ENCODE measurements at regions not wholly inside any gene's neighbourhood (a gene's known extent, or its start where the extent isn't known, plus 50 kb on each side); places are given as distances from the start of the nearest gene placed in this dataset.
A peak's percentile ranks its signal among the peaks of the same experiment; 100 is the strongest.

- no peak for DNase-seq
Observed at GRCh38 chr1:10897981-10898728, 101.7 kb upstream of the CASZ1 start.

- DNase-seq, result no peak
Observed at GRCh38 chr1:10898921-10899320, 102.5 kb upstream of the CASZ1 start.

GRCh38 chr1:10899490-10900250 lies 103.2 kb upstream of the CASZ1 start:
- no peak for DNase-seq

DNA sequence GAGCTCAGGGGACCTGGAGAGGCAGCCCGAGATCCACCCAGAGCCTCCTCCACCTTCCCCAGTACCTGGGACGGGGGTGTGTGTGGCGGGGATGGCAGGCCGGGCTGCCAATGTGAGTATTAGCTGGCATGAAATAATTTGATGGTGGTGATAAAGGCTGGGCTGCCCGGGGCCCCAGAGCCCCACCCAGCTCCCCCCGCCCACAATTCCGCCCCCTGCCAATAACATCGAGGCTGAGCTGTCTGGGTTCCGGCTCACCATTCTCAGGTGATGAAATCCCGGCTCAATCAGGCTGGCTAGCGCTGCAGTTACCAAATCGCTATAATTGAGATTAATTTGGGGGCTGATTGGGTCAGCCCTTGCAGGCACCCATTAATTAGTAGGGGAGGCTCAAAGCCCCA lies 103.8 kb upstream of the CASZ1 start:
- no peak for DNase-seq

- no peak for DNase-seq
Observed at GRCh38 chr1:10900691-10901090, 104.2 kb upstream of the CASZ1 start.

- DNase-seq, result no peak
Observed at GRCh38 chr1:10901091-10901890, 104.8 kb upstream of the CASZ1 start.

- no peak for DNase-seq
Observed at GRCh38 chr1:10901891-10902805, 105.7 kb upstream of the CASZ1 start.

DNA sequence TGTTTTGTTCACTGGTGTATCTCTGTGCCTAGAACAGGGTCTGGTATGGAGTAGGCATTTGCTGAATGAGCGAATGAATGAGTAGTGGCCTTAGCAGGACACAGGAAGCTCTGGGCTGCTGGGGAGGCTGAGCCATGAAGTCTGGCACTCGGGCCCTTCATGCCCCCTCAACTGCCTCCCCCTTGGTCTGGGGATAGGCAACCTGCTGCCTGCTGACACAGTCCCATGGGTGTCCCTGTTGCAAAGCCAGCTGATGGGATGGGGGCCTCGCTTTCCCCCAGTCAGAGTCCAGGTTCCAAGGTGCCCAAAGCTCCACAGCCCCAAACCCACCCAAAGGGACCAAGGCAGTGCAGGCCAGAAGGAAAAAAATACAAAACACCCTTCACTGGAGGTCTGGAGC lies 107.0 kb upstream of the CASZ1 start:
- no peak for DNase-seq

DNA sequence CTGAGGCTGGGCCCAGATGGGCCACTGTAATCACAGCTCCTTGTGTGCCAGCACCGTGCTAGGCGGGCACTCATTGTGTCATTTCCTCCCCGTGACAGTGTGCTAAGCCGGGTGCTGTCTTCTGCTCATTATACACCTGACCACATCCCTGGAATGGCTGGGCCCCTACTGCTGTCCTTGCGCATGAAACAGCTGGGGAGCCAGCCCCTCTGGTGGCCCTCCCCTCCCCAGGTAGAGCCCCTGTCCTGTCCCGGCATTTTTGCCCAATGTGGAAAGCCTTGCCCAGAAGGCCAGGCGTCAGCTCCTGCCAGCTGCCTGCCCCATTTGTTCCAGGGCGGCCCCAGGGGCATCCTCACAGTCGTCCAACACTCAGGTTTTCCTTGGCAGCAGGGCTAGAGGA lies 107.4 kb upstream of the CASZ1 start:
- DNase-seq, result no peak

DNA sequence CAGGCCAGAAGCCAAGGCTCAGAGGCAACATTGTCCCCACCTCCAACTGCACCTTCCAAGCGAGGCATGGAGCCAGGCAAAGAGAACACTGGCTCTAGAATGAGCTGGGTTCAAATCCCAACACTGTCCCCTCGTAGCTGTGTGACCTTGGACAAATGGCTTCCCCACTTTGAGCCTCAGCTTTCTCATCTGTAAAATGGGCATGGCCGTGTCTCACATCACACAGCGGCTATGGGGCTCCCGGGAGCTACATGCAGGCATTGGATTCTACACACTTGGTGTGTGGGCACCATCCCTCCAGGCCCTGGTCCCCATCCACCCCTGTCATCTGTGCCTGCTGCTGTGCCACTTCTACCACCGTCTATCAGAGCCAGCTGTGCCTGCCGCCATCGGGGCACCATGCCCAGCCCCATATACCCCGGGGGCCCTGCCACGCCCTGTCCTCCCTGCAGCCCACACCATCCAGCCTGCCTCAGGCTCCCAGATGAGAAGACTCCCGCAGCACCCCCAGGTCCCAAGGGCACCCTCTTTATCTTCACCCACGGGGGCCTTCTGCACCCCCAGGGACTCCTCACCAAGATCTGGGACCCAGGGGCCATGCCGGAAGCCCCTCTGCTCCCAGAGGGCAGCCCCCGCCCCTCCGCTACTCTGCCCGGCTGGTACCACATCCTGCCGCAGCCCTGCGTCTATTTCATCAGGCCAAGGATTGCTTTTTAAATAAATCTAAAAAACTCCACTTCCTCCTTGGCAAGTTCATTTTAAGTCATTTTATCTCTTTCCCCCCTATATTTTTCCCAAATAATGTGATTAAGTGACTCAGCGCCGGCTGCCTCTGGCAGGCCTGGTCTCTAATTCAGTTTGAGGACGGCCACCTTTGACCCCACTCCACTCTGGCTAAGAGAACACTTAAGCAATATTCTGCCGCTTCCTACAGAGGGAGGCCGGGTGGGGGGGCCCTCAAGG lies 107.8 kb upstream of the TARDBP start:
- no peak for DNase-seq

- no peak for DNase-seq
Observed at GRCh38 chr1:10905841-10906655, 106.4 kb upstream of the TARDBP start.

- no peak for DNase-seq
Observed at GRCh38 chr1:10906866-10907519, 105.5 kb upstream of the TARDBP start.

- DNase-seq, result no peak
Observed at GRCh38 chr1:10908266-10908665, 104.2 kb upstream of the TARDBP start.

DNA sequence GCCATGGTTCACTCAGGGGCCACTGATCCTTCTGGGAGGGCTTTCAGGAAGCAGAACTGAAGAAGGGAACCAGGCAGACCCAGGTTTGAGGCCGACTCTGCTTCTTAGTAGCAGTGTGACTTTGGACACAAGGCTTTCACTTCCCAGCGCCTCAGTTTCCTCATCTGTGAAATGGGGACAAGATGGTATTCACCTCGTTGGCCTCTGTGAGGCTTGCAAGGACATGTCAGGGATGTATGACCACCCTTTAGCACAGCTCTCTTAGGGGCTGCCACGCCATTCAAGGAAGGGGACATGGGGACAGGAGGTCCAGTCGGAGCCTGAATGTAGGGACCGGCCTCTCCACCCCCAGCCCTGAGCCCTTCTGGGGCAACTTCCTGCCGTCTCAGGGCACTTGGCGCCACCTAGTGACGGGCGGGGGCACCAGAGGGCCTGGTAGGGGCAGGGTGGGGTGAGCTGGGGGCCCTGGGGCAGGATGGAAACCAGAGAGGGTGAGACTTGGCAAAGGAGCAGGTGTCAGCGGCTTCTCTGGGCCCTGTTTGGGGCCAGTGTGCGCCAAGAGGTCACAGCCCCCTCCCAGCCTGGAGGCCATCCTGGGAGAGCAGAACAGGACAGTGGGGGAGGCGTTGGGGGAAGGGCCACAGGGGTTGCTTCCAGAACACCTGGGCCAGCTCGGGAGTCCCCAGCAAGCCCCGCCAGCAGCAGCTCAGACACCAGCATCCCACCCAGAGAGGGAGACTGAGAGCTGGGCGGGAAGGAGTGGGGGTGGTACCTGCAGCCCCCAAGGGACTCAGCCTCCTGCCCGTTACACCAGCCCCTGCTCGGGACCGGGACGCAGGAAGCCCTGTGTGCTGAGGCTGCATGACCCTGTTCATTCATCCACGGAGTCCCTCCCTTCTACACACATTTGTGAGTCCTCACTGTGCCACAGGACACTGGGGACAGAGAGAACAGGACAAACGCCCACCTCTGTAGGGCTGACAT lies 102.5 kb upstream of the TARDBP start:
- peak; percentile 70 for DNase-seq

DNA sequence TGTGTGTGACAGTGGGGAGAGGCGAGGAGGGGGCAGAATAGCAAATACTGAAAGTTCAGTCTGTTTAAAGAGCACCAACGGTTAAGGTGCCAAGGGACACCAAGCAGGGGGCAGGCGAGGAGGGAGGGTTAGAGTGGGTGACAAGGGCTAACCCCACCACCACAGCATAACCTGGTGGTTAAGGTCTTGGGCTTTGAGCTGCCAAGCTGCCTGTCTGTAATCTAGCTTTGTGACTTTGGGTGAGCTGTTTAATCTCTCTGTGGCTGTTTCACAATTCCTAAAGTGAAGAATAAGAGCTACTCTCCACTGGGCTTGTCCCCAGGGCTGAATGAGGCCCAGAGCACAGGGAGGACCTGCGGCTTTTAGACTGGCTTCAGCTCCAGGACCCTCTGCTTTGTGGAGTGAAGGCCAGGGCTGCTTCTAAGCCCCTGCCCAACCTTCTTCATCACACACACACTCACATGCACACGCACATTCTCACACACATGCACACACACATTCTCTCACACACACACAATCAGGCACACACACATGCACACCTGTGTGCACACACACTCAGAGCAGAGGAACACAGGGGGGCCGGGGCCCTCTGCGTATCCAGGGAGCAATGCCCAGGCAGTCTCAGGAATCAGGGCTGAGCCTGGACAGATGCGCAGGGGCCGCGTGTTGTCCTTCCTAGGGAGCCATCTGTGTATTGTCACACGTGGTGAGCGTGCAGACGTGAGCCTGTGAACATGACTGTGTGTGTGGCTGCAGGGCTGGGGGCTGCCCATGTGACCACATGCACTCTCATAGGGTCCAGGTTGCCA lies 101.6 kb upstream of the TARDBP start:
- no peak for DNase-seq

- no peak for DNase-seq
Observed at GRCh38 chr1:10911490-10912166, 100.8 kb upstream of the TARDBP start.

DNA sequence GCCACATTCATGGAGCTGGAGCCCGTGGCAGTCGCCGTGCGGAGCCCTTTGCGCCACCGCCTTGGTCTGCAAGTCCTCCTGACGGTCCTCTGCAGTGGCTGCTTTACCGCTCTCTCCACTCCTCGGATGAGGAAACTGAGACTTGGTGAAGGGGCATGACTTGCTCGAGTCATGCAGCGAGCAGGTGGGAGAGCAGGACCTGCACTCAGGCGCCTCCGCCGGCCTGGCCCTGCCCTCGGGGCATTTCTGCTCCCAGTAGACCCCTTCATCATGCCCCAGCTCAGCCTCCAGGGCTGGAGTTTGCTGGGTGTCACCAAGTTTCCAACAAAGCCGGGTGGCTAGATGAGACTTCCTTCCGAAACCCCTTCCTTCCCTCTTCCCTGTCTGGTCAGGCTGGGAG lies 100.0 kb upstream of the TARDBP start:
- no peak for DNase-seq
